Keratinocyte (primary cell): ENCODE measurements at regions not wholly inside any gene's neighbourhood (a gene's known extent, or its start where the extent isn't known, plus 50 kb on each side); places are given as distances from the start of the nearest gene placed in this dataset.

Experiments used
- CTCF ChIP-seq, 3 experiments: IDR thresholded peaks in 1 of 3; conservative IDR thresholded peaks in 1 of 3; optimal IDR thresholded peaks in 1 of 3; 2 replicates in 2 of 3; 3 replicates in 1 of 3; pipeline versions ENCODE3 to v1.5.1; 2011; ENCODE audit warnings: low read length in 3 of 3, mild to moderate bottlenecking in 3 of 3, moderate library complexity in 2 of 3, control low read depth in 1 of 3, inconsistent platforms in 1 of 3; ENCODE audit not compliant: insufficient read depth in 2 of 3; ENCODE audit errors: extremely low read depth in 1 of 3
- EZH2 ChIP-seq: IDR thresholded peaks from one replicate; pipeline ENCODE4 v1.6.1; 2012; ENCODE audit warnings: inconsistent platforms, mild to moderate bottlenecking, low read length, moderate library complexity

GRCh38 chr6:147784371-147784770 lies 275.9 kb downstream of the SAMD5 start:
- TF ChIP-seq CTCF (optimal IDR thresholded peaks at IDR 0.05 in 1 of 3, IDR thresholded peaks at IDR 0.05 in 1 of 3, conservative IDR thresholded peaks at IDR 0.05 in 1 of 3; ENCODE audit: extremely low read depth in 1 of 3, insufficient read depth in 2 of 3, low read length in 3 of 3), result no peak
- TF ChIP-seq EZH2, result no peak
